ENCODE measurements at regions not wholly inside any gene's neighbourhood (a gene's known extent, or its start where the extent isn't known, plus 50 kb on each side); places are given as distances from the start of the nearest gene placed in this dataset.
"Not testable (repeated sequence)": the region's sequence is repeated elsewhere in the genome, so short reads cannot be mapped to it uniquely, and the experiment has no call there.

- no peak for DNase-seq
Measured at GRCh38 chr6:135606392-135606791, 108.9 kb upstream of the AHI1 start.

GRCh38 chr6:135608031-135608430 is 110.5 kb upstream of the AHI1 start:
- DNase-seq = no peak

GRCh38 chr6:135610192-135610591 is 112.7 kb upstream of the AHI1 start:
- DNase-seq = not testable (repeated sequence)

GRCh38 chr6:135616655-135617054 is 119.1 kb upstream of the AHI1 start:
- no peak for DNase-seq

GRCh38 chr6:135617222-135617621 is 119.7 kb upstream of the AHI1 start:
- no peak for DNase-seq

- no peak for DNase-seq
Measured at GRCh38 chr6:135622081-135622480, 124.5 kb upstream of the AHI1 start.

GRCh38 chr6:135623979-135624378 is 126.4 kb upstream of the AHI1 start:
- DNase-seq = no peak

GRCh38 chr6:135624402-135625295 is 127.1 kb upstream of the AHI1 start:
- DNase-seq = no peak

- DNase-seq = not testable (repeated sequence)
Measured at GRCh38 chr6:135626001-135626400, 128.5 kb upstream of the AHI1 start.

GRCh38 chr6:135627092-135627715 is 129.7 kb upstream of the AHI1 start:
- DNase-seq = no peak

GRCh38 chr6:135630789-135631376 is 133.3 kb upstream of the AHI1 start:
- no peak for DNase-seq

GRCh38 chr6:135631821-135632220 is 134.3 kb upstream of the AHI1 start:
- no peak for DNase-seq

- DNase-seq = no peak
Measured at GRCh38 chr6:135633573-135633972, 136.0 kb upstream of the AHI1 start.

- DNase-seq = no peak
Measured at GRCh38 chr6:135637701-135638100, 140.2 kb upstream of the AHI1 start.

GRCh38 chr6:135638108-135638507 is 140.6 kb upstream of the AHI1 start:
- DNase-seq = no peak

GRCh38 chr6:135640048-135640447 is 142.5 kb upstream of the AHI1 start:
- DNase-seq = no peak

GRCh38 chr6:135640449-135641111 is 143.0 kb upstream of the AHI1 start:
- DNase-seq = no peak

- DNase-seq = no peak
Measured at GRCh38 chr6:135642912-135643311, 145.4 kb upstream of the AHI1 start.

- DNase-seq = no peak
Measured at GRCh38 chr6:135644394-135644793, 146.9 kb upstream of the AHI1 start.

- no peak for DNase-seq
Measured at GRCh38 chr6:135647521-135647920, 150.0 kb upstream of the AHI1 start.

GRCh38 chr6:135651964-135652755 is 154.6 kb upstream of the AHI1 start:
- no peak for DNase-seq

- no peak for DNase-seq
Measured at GRCh38 chr6:135655055-135655454, 157.5 kb upstream of the AHI1 start.

GRCh38 chr6:135657207-135657606 is 159.7 kb upstream of the AHI1 start:
- DNase-seq = peak in 1 of 2 experiments; percentile 7

All from NCI-H524 (cell line).